HUDEP-2 (cell line): ENCODE measurements at regions not wholly inside any gene's neighbourhood (a gene's known extent, or its start where the extent isn't known, plus 50 kb on each side); places are given as distances from the start of the nearest gene placed in this dataset.
"Not testable (repeated sequence)": the region's sequence is repeated elsewhere in the genome, so short reads cannot be mapped to it uniquely, and the experiment has no call there.

ENCODE experiments used
- DNase-seq, 76 experiments: peaks; one replicate each; lab custom pipeline; 2025; ENCODE audit not compliant: unreplicated experiment in 76 of 76; lab: John Stamatoyannopoulos, UW

DNA sequence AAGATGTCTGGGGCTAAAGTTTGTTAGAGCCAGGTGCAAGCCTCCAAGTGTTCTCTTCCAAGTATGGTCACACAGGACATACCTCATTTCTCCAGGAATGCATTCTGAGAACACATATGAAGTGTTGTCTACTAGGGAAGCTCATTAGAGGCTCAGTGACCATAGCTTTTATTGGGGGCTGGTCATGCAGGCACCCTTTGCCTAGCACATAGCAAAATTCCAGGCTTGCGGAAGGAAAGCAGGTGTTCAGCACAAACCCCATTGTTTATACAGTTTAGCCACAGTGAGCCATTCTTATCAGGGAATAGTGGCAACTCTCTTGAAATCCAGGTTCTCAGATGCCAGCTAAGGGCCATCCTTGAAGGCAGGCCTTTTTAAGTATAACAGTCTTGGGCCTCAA lies 112.1 kb upstream of the XIST start:
- no peak for DNase-seq

DNA sequence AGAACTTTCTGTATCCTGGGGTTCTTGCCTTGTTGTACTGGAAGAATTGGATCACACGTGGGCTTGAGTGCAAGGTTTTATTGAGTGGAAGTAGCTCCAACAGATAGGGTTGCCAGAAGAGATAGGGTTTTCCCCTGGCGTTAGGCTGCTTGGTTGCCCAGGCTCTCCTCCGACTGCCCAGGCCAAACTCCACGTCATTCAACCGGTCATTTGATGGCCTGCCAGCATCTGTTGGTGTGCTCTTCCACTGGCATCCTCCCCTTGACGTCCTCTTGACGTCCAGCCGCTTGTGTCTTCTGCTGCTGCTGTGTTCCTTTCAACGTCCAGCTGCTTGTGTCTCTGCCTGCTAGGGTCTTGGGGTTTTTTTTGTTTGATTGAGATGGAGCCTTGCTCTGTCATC lies 111.2 kb upstream of the XIST start:
- no peak for DNase-seq

- no peak for DNase-seq
Observed at GRCh38 chrX:73962948-73963347, 110.4 kb upstream of the XIST start.

DNA sequence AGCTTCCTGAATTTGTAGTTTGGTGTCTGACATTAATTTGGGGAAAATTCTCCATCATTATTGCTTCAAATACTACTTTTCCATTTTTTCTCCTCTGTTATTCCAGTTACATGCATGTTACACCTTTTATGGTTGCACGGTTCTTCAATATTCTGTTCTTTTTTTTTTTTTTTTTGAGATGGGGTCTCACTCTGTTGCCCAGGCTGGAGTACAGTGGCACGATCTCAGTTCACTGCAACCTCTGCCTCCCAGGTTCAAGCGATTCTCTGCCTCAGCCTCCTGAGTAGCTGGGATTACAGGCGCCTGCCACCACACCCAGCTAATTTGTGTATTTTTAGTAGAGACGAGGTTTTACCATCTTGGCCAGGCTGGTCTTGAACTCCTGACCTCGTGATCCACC lies 109.4 kb upstream of the XIST start:
- DNase-seq: not testable (repeated sequence)

GRCh38 chrX:73944563-73944908 lies 92.0 kb upstream of the XIST start:
- DNase-seq: peak in 5 of 76 experiments; percentile 1 to 33 (median 14)

GRCh38 chrX:73943693-73944562 lies 91.4 kb upstream of the XIST start:
- peak; percentile 1 to 83 (median 67) for DNase-seq

GRCh38 chrX:73940893-73941470 lies 88.5 kb upstream of the XIST start:
- no peak for DNase-seq

DNA sequence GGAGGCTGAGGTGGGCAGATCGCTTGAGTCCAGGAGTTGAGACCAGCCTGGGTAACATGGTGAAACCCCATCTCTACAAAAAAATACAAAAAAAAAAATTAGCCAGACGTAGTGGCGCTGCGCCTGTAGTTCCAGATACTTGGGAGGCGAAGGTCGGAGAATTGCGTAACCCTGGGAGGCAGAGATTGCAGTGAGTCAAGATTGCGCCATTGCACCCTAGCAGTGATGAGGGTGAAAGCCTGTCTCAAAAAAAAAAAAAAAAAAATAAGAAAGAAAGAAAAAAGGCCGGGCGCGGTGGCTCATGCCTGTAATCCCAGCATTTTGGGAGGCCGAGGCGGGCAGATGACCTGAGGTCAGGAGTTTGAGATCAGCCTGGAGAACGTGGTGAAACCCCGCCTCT lies 85.3 kb upstream of the XIST start:
- not testable (repeated sequence) for DNase-seq

GRCh38 chrX:73932522-73932921 lies 80.0 kb upstream of the XIST start:
- no peak for DNase-seq

- no peak for DNase-seq
Observed at GRCh38 chrX:73930300-73930699, 77.8 kb upstream of the XIST start.

DNA sequence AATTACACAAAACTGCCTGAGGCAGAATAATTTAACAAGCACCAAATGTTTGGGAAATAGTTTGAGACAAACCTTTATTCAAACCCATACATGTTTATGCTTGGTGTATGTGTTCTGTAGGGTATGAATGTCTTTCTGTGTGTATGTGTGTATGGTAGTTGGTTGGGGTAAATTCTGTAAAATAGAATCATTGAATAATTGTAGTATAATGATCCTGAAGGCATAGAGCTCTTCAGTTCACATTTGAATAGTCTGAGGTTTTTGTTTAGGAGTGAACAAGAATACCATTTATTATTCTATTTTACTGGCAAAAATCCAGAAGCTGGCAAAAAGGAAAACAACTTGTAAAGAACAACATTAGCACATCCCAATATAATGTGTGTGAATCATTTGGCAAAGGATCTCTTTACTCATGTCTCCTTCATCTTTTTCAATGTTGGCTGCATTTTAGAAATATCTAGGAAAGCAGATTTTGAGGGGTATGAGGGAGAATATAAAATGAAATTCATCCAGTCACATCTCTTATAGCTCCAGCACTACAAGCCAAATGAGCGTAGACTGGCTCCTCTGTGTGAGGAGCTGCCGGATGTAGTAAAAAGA lies 70.4 kb upstream of the XIST start:
- DNase-seq: no peak

DNA sequence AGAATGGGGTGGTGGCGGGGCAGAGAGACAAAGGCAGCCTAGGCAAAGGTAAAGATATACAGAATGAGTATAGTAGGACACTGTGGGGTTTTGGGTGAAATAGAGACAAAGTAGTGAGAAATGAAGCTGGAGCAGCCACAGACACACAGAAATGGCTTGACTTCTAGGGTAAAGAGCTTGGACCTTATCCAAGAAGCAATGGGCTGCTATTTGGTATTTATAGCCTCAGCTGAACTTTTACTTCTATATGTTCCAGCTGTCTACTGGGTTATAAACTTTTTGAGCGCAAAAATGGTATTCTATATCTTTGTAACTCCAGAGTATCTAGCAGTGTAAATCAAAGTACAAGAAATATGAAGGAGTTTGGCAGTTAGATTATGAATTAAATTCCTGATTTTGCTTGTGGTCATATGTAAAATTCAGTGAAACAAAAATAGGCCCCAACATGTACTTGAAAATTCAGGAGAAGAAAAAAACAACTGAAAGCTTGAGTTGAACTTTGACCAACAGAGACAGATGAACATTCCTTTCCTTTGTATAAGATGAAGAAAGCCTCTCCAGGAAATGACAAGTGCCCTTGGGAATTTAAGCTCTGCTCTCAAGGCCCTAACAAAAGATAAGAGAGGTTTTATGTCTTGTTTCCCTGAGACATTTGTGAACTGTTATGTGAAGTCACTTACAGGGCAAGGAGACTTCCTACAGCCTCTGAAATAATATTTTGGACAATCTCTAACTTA lies 64.6 kb upstream of the XIST start:
- DNase-seq: no peak

GRCh38 chrX:73916489-73916888 lies 64.0 kb upstream of the XIST start:
- no peak for DNase-seq

- DNase-seq: not testable (repeated sequence)
Observed at GRCh38 chrX:73914792-73915191, 62.3 kb upstream of the XIST start.

GRCh38 chrX:73913580-73913979 lies 61.1 kb upstream of the XIST start:
- DNase-seq: no peak

- DNase-seq: not testable (repeated sequence)
Observed at GRCh38 chrX:73911946-73912345, 59.4 kb upstream of the XIST start.

DNA sequence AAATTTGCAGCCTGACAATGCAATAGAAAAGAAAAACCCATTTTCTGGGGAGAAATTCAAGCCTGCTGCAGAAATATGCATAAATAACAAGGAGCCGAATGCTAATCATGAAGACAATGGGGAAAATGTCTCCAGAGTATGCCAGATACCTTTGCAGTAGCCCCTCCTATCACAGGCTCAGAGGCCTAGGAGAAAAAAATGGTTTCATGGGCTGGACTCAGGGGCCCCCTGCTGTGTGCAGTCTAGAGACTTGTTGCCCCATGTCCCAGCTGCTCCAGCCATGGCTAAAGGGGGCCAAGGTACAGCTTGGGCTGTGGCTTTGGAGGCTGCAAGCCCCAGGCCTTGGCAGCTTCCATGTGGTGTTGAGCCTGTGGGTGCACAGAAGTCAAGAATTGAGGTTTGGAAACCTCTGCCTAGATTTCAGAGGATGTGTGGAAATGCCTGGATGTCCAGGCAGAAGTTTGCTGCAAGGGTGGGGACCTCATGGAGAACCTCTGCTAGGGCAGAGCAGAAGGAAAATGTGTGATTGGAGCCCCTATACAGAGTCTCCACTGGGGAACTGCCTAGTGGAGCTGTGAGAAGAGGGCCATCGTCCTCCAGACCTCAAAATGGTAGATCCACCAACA lies 53.3 kb upstream of the XIST start:
- DNase-seq: not testable (repeated sequence)

DNA sequence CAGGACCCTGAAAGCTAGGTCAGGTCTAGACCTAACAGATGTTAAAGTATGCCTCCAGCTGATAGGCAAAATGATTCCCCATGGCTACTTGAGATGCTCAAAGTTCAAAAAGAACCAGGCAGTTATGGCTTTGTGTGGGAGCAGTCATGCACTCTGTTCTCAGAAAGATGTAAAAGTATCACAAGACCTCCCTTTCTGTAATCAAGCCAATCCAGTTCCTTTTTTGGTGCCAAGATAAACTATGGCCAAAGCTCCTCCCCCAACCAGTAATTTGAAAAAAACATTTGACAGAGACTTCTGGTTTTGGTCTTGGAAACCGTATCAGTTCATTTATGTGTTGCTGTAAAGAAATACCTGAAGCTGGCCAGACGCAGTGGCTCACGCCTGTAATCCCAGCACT lies 51.4 kb upstream of the XIST start:
- no peak for DNase-seq
